WTC11 (cell line): ENCODE measurements at regions not wholly inside any gene's neighbourhood (a gene's known extent, or its start where the extent isn't known, plus 50 kb on each side); places are given as distances from the start of the nearest gene placed in this dataset.

Experiments used
- ATAC-seq: fragments of 200-7000 bp; cut with Tn5 transposase; 2 replicates; pipeline ENCODE4 v1.10.0; 2021; ENCODE audit warnings: mild to moderate bottlenecking, moderate library complexity
- CTCF ChIA-PET: fragments of 300-600 bp; sonication (Branson Sonifier 250); formaldehyde crosslinking; loops from one replicate; lab custom pipeline; 2021; ENCODE audit warnings: antibody characterized with exemption; lab: Charles Lee
- POLR2A ChIA-PET: fragments of 350-600 bp; sonication (Branson Sonifier 250); formaldehyde crosslinking; loops from one replicate; lab custom pipeline; 2021; ENCODE audit warnings: antibody characterized with exemption; lab: Charles Lee
- DNase-seq: peaks from one replicate; pipeline ENCODE4 v3.0.0; 2021; ENCODE audit warnings: low spot score
- H3K27ac Mint-ChIP-seq: 2 replicates; pipeline ENCODE4 v1.8.0; 2021; ENCODE audit warnings: mixed read lengths
- H3K27me3 Mint-ChIP-seq: 2 replicates; pipeline ENCODE4 v1.8.0; 2021; ENCODE audit warnings: low read depth, mild to moderate bottlenecking, moderate library complexity, mixed read lengths
- H3K36me3 Mint-ChIP-seq: 2 replicates; pipeline ENCODE4 v1.8.0; 2021; ENCODE audit warnings: mixed read lengths
- H3K4me1 Mint-ChIP-seq: 2 replicates; pipeline ENCODE4 v1.8.0; 2022; ENCODE audit warnings: mixed read lengths
- H3K4me3 Mint-ChIP-seq: 2 replicates; pipeline ENCODE4 v1.8.0; 2021; ENCODE audit warnings: mild to moderate bottlenecking, moderate library complexity, mixed read lengths
- H3K9me3 Mint-ChIP-seq: 2 replicates; pipeline ENCODE4 v1.8.0; 2021; ENCODE audit warnings: mixed read lengths
- ATF1 ChIP-seq: sonication (generic); formaldehyde crosslinking; IDR thresholded peaks from 2 replicates; pipeline ENCODE4 v1.8.1; 2023; ENCODE audit warnings: mild to moderate bottlenecking, moderate library complexity, missing genetic modification reagents
- ELF4 ChIP-seq: sonication (generic); formaldehyde crosslinking; IDR thresholded peaks from 2 replicates; pipeline ENCODE4 v1.8.1; 2022; ENCODE audit warnings: low read depth, mild to moderate bottlenecking, moderate library complexity, missing genetic modification reagents
- ETV6 ChIP-seq: sonication (generic); formaldehyde crosslinking; IDR thresholded peaks from 2 replicates; pipeline ENCODE4 v1.8.1; 2022; ENCODE audit warnings: mild to moderate bottlenecking, missing genetic modification reagents
- FOXK1 ChIP-seq: sonication (generic); formaldehyde crosslinking; IDR thresholded peaks from 2 replicates; pipeline ENCODE4 v1.8.0; 2022; ENCODE audit warnings: mild to moderate bottlenecking, moderate library complexity, missing genetic modification reagents
- GABPB1 ChIP-seq: sonication (generic); formaldehyde crosslinking; IDR thresholded peaks from 2 replicates; pipeline ENCODE4 v1.8.1; 2023; ENCODE audit warnings: mild to moderate bottlenecking, missing genetic modification reagents
- GTF2I ChIP-seq: fragments of 250-450 bp; sonication (Bioruptor Pico); conservative IDR thresholded peaks from 2 replicates; pipeline ENCODE4 v1.4.0; 2021; ENCODE audit warnings: mild to moderate bottlenecking
- HMGA2 ChIP-seq: fragments of 250-450 bp; sonication (Bioruptor Pico); IDR thresholded peaks from 2 replicates; pipeline ENCODE4 v1.4.0; 2021; ENCODE audit warnings: mild to moderate bottlenecking, moderate library complexity
- JAZF1 ChIP-seq: fragments of 250-450 bp; sonication (Bioruptor Pico); IDR thresholded peaks from 2 replicates; pipeline ENCODE4 v1.9.0; 2021; ENCODE audit warnings: moderate library complexity, mild to moderate bottlenecking, inconsistent platforms
- KAT7 ChIP-seq: sonication (generic); formaldehyde crosslinking; IDR thresholded peaks from 2 replicates; pipeline ENCODE4 v1.8.1; 2023; ENCODE audit warnings: missing genetic modification reagents, mild to moderate bottlenecking, borderline replicate concordance
- SMAD4 ChIP-seq: sonication (generic); formaldehyde crosslinking; IDR thresholded peaks from 2 replicates; pipeline ENCODE4 v1.8.0; 2022; ENCODE audit warnings: mild to moderate bottlenecking, missing genetic modification reagents
- SOX15 ChIP-seq: fragments of 250-450 bp; sonication (Bioruptor Pico); IDR thresholded peaks from 2 replicates; pipeline ENCODE4 v1.9.0; 2021; ENCODE audit warnings: mild to moderate bottlenecking
- TCF7 ChIP-seq: sonication (generic); formaldehyde crosslinking; IDR thresholded peaks from 2 replicates; pipeline ENCODE4 v1.8.0; 2022; ENCODE audit warnings: mild to moderate bottlenecking, low read depth, missing genetic modification reagents, moderate library complexity
- ZNF396 ChIP-seq: fragments of 250-450 bp; sonication (Bioruptor Pico); IDR thresholded peaks from 2 replicates; pipeline ENCODE4 v1.8.0; 2021; ENCODE audit warnings: mild to moderate bottlenecking, moderate library complexity, borderline replicate concordance
- ZNF416 ChIP-seq: fragments of 250-450 bp; sonication (Bioruptor Pico); IDR thresholded peaks from 2 replicates; pipeline ENCODE4 v1.9.0; 2021; ENCODE audit warnings: mild to moderate bottlenecking, inconsistent platforms
- TF ChIP-seq, protein P1 (sequence below): sonication (generic); formaldehyde crosslinking; IDR thresholded peaks from 2 replicates; pipeline ENCODE4 v1.8.1; 2022; ENCODE audit warnings: missing genetic modification reagents, borderline replicate concordance
- TF ChIP-seq, protein P2 (sequence below): fragments of 250-450 bp; sonication (Bioruptor Pico); IDR thresholded peaks from 2 replicates; pipeline ENCODE4 v1.9.0; 2021; ENCODE audit warnings: mild to moderate bottlenecking
- TF ChIP-seq, protein P3 (sequence below): sonication (generic); formaldehyde crosslinking; IDR thresholded peaks from 2 replicates; pipeline ENCODE4 v1.8.1; 2022; ENCODE audit warnings: low read depth, mild to moderate bottlenecking, moderate library complexity, missing genetic modification reagents, borderline replicate concordance
- TF ChIP-seq, protein P4 (sequence below): sonication (generic); formaldehyde crosslinking; IDR thresholded peaks from 2 replicates; pipeline ENCODE4 v1.8.1; 2022; ENCODE audit warnings: mild to moderate bottlenecking, missing genetic modification reagents, moderate library complexity, borderline replicate concordance
- TF ChIP-seq, protein P5 (sequence below): sonication (generic); formaldehyde crosslinking; IDR thresholded peaks from 2 replicates; pipeline ENCODE4 v1.8.0; 2022; ENCODE audit warnings: missing genetic modification reagents
- TF ChIP-seq, protein P6 (sequence below): sonication (generic); formaldehyde crosslinking; IDR thresholded peaks from 2 replicates; pipeline ENCODE4 v1.8.0; 2022; ENCODE audit warnings: mild to moderate bottlenecking, missing genetic modification reagents

DNA sequence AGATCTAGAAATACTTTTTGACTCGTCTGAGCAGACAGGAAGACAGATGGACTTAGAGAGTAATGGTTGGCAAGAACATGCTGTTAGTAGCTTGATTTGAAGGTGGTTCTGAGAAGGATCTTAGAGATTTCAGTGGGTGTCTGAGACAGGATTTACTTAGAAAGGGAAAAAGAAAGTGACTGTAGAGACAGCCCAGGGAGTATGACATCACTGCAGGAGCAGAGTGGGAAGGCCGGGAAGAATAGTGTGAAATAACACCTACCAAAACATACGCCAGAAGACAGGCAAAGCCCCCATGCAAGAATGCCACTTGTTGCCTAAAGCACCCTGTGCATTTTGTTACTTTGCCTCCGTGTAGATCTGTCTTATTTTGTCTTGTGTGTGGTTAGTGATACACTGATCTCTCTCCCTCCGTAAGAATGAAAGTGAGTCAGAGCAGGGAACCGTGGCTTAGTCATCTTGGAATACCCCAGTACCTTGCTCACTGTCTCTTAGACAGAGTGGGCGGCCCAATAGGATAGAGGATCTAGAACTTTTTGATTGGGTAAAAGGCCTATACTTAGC lies 161.3 kb upstream of the IFNG-AS1 start:
- peaks cover 5% of the 10 kb centered on the region for H3K4me1 Mint-ChIP-seq
- no peaks in the 10 kb centered on the region for H3K27me3 Mint-ChIP-seq
- DNase-seq (no peak), ATAC-seq (no peak; the same call in 1 of the 2 replicates)
- no peaks in the 10 kb centered on the region; the same call in 1 of the 2 replicates for H3K36me3 Mint-ChIP-seq
- POLR2A ChIA-PET, result no interaction called here
- no peak overlapping the region for H3K27ac Mint-ChIP-seq
- H3K9me3 Mint-ChIP-seq, result peaks cover 3% of the 10 kb centered on the region; the same call in 1 of the 2 replicates
- H3K4me3 Mint-ChIP-seq, result no peak overlapping the region
- CTCF ChIA-PET, result no interaction called here
- no peak for TF ChIP-seq JAZF1 (CRISPR knock-in tag)
- TF ChIP-seq, protein P1, sequence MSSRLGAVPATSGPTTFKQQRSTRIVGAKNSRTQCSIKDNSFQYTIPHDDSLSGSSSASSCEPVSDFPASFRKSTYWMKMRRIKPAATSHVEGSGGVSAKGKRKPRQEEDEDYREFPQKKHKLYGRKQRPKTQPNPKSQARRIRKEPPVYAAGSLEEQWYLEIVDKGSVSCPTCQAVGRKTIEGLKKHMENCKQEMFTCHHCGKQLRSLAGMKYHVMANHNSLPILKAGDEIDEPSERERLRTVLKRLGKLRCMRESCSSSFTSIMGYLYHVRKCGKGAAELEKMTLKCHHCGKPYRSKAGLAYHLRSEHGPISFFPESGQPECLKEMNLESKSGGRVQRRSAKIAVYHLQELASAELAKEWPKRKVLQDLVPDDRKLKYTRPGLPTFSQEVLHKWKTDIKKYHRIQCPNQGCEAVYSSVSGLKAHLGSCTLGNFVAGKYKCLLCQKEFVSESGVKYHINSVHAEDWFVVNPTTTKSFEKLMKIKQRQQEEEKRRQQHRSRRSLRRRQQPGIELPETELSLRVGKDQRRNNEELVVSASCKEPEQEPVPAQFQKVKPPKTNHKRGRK (CRISPR knock-in tag), result no peak
- no peak for TF ChIP-seq HMGA2 (CRISPR knock-in tag)
- no peak for TF ChIP-seq KAT7 (CRISPR knock-in tag)
- TF ChIP-seq, protein P2, sequence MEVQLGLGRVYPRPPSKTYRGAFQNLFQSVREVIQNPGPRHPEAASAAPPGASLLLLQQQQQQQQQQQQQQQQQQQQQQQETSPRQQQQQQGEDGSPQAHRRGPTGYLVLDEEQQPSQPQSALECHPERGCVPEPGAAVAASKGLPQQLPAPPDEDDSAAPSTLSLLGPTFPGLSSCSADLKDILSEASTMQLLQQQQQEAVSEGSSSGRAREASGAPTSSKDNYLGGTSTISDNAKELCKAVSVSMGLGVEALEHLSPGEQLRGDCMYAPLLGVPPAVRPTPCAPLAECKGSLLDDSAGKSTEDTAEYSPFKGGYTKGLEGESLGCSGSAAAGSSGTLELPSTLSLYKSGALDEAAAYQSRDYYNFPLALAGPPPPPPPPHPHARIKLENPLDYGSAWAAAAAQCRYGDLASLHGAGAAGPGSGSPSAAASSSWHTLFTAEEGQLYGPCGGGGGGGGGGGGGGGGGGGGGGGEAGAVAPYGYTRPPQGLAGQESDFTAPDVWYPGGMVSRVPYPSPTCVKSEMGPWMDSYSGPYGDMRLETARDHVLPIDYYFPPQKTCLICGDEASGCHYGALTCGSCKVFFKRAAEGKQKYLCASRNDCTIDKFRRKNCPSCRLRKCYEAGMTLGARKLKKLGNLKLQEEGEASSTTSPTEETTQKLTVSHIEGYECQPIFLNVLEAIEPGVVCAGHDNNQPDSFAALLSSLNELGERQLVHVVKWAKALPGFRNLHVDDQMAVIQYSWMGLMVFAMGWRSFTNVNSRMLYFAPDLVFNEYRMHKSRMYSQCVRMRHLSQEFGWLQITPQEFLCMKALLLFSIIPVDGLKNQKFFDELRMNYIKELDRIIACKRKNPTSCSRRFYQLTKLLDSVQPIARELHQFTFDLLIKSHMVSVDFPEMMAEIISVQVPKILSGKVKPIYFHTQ (CRISPR knock-in tag), result no peak
- TF ChIP-seq, protein P3, sequence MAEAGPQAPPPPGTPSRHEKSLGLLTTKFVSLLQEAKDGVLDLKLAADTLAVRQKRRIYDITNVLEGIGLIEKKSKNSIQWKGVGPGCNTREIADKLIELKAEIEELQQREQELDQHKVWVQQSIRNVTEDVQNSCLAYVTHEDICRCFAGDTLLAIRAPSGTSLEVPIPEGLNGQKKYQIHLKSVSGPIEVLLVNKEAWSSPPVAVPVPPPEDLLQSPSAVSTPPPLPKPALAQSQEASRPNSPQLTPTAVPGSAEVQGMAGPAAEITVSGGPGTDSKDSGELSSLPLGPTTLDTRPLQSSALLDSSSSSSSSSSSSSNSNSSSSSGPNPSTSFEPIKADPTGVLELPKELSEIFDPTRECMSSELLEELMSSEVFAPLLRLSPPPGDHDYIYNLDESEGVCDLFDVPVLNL (CRISPR knock-in tag), result no peak
- no peak for TF ChIP-seq FOXK1 (CRISPR knock-in tag)
- TF ChIP-seq SOX15 (CRISPR knock-in tag), result no peak
- no peak for TF ChIP-seq TCF7
- no peak for TF ChIP-seq ZNF416 (CRISPR knock-in tag)
- TF ChIP-seq ETV6, result no peak
- TF ChIP-seq, protein P4, sequence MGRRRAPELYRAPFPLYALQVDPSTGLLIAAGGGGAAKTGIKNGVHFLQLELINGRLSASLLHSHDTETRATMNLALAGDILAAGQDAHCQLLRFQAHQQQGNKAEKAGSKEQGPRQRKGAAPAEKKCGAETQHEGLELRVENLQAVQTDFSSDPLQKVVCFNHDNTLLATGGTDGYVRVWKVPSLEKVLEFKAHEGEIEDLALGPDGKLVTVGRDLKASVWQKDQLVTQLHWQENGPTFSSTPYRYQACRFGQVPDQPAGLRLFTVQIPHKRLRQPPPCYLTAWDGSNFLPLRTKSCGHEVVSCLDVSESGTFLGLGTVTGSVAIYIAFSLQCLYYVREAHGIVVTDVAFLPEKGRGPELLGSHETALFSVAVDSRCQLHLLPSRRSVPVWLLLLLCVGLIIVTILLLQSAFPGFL (CRISPR knock-in tag), result no peak
- TF ChIP-seq ZNF396 (CRISPR knock-in tag), result no peak
- TF ChIP-seq GTF2I (CRISPR knock-in tag), result no peak
- TF ChIP-seq, all 79 proteins: peak for 0

DNA sequence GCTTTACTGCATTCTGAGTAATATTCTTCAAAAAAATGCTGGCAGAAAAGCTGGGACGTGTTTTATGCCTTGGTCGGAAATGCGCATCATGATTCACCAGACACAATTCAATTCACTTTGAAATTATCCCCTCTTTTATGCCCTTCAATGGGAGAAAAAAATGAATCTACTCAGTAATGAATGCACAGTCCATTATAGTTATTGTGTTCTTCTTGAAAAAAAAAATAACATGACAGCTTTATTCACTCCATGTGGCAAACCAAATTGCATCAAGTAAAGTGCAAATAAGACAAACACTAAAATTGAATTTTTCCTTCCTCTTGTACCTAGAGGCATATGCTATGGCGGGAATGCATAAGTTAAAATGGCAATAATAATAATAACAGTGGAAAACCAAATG lies 159.4 kb upstream of the IFNG-AS1 start:
- DNase-seq (no peak), ATAC-seq (no peak)
- TF ChIP-seq ATF1 (CRISPR knock-in tag) (no peak), ELF4 (no peak), GABPB1 (CRISPR knock-in tag) (no peak), SMAD4 (CRISPR knock-in tag) (no peak)
- TF ChIP-seq, protein P5, sequence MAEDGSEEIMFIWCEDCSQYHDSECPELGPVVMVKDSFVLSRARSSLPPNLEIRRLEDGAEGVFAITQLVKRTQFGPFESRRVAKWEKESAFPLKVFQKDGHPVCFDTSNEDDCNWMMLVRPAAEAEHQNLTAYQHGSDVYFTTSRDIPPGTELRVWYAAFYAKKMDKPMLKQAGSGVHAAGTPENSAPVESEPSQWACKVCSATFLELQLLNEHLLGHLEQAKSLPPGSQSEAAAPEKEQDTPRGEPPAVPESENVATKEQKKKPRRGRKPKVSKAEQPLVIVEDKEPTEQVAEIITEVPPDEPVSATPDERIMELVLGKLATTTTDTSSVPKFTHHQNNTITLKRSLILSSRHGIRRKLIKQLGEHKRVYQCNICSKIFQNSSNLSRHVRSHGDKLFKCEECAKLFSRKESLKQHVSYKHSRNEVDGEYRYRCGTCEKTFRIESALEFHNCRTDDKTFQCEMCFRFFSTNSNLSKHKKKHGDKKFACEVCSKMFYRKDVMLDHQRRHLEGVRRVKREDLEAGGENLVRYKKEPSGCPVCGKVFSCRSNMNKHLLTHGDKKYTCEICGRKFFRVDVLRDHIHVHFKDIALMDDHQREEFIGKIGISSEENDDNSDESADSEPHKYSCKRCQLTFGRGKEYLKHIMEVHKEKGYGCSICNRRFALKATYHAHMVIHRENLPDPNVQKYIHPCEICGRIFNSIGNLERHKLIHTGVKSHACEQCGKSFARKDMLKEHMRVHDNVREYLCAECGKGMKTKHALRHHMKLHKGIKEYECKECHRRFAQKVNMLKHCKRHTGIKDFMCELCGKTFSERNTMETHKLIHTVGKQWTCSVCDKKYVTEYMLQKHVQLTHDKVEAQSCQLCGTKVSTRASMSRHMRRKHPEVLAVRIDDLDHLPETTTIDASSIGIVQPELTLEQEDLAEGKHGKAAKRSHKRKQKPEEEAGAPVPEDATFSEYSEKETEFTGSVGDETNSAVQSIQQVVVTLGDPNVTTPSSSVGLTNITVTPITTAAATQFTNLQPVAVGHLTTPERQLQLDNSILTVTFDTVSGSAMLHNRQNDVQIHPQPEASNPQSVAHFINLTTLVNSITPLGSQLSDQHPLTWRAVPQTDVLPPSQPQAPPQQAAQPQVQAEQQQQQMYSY (CRISPR knock-in tag), result no peak
- TF ChIP-seq, protein P6, sequence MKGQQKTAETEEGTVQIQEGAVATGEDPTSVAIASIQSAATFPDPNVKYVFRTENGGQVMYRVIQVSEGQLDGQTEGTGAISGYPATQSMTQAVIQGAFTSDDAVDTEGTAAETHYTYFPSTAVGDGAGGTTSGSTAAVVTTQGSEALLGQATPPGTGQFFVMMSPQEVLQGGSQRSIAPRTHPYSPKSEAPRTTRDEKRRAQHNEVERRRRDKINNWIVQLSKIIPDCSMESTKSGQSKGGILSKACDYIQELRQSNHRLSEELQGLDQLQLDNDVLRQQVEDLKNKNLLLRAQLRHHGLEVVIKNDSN (CRISPR knock-in tag), result no peak
- Mint-ChIP-seq H3K4me3 (no peak overlapping the region), H3K27ac (no peak overlapping the region), H3K9me3 (peaks cover 3% of the 10 kb centered on the region; the same call in 1 of the 2 replicates), H3K4me1 (peaks cover 5% of the 10 kb centered on the region), H3K27me3 (no peaks in the 10 kb centered on the region), H3K36me3 (no peaks in the 10 kb centered on the region; the same call in 1 of the 2 replicates)
- CTCF ChIA-PET, result no interaction called here
- POLR2A ChIA-PET, result no interaction called here
